Activated CD8-positive, alpha-beta memory T cell treated with anti-CD3 and anti-CD28 coated beads for 48 hours (primary cell): ENCODE measurements at regions not wholly inside any gene's neighbourhood (a gene's known extent, or its start where the extent isn't known, plus 50 kb on each side); places are given as distances from the start of the nearest gene placed in this dataset.

Experiments
- DNase-seq, 3 experiments: peaks; one replicate each; pipeline ENCODE4 v3.0.0-alpha.2; 2020; ENCODE audit warnings: low read depth in 2 of 3, low spot score in 2 of 3

DNA sequence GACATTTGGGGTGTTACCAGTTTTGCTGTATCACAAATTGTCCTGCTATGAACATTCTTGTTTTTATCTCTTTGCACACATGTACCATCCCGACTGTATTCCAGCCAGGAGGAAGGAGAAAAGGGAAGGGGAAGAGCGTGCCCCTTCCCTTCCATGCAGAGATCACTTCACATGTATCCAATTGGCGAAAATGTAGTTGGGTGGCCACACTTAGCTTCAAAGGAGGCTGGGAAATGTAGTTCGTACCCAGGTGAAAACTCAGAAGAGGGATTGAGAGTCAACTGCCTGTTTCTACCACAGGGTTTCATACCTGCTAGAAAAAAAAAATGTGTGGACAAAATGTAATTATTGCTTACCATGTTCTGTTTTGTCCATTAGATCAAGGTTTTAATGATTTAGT lies 189.1 kb upstream of the PELI2 start:
- no peak for DNase-seq

DNA sequence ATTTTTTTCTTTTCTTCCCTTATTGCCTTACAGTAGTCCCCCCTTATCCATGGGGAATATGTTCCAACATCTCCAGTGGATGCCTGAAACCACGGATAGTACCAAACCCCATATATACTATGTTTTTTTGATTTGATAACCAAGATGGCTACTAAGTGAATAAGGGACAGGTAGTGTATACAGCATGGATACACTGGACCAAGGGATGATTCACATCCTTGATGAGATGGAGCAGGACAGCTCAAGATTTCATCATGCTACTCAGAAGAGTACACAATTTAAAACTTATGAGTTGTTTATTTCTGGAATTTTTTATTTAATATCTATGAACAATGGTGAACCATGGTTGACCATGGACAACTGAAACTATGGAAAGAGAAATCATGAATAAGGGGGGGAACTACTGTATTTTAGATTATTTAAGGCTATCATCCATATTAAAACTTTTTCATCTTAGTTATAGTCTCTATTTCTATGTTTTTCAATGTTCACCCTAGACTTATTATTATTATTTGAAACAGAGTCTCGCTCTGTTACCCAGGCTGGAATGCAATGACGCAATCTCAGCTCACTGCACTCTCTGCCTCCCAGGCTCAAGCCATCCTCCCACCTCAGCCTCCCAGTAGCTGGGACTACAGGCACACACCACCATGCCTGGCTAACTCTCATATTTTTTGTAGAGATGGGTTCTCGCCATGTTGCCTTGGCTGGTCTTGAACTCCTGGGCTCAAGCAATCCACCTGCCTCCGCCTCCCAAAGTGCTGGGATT lies 188.0 kb upstream of the PELI2 start:
- DNase-seq, result no peak

DNA sequence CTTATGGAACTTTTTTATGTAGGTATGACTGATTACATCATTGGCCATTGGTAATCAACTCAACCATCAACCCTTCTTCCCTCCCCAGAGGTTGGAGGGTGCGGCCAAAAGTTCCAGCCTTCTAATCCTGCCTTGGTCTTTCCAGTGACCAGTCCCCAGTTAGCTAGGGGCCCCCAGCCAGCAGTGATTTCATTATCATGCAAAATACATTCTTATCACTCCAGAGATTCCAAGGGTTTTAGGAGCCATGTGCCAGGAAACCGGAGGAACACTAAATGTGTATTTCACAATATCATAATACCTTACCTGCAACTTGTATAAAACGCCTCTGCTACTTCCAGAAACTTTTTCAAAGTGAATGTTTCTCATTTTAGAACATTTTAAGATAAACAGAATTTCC lies 181.5 kb upstream of the PELI2 start:
- no peak for DNase-seq

- DNase-seq, result no peak
Observed at GRCh38 chr14:55938249-55938791, 179.9 kb upstream of the PELI2 start.

GRCh38 chr14:55942076-55942654 lies 176.0 kb upstream of the PELI2 start:
- DNase-seq, result no peak

- no peak for DNase-seq
Observed at GRCh38 chr14:55942826-55943225, 175.4 kb upstream of the PELI2 start.

GRCh38 chr14:55944757-55945156 lies 173.5 kb upstream of the PELI2 start:
- no peak for DNase-seq

- DNase-seq, result no peak
Observed at GRCh38 chr14:55946231-55946630, 172.0 kb upstream of the PELI2 start.

DNA sequence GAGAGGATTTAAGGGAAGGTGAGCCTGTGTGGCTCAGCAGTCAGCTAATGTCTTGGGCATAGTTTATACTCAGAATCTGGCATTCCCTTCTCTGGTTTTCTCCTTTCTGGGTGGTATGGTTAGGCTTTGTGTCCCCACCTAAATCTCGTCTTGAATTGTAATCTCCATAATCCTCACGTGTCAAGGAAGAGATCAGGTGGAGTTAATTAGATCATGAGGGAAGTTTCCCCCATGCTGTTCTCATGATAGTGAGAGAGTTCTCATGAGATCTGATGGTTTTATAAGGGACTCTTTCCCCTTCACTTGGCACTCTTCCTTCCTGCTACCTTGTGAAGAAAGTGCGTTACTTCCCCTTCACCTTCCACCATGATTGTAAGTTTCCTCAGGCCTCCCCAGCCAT lies 169.8 kb upstream of the PELI2 start:
- DNase-seq, result no peak

DNA sequence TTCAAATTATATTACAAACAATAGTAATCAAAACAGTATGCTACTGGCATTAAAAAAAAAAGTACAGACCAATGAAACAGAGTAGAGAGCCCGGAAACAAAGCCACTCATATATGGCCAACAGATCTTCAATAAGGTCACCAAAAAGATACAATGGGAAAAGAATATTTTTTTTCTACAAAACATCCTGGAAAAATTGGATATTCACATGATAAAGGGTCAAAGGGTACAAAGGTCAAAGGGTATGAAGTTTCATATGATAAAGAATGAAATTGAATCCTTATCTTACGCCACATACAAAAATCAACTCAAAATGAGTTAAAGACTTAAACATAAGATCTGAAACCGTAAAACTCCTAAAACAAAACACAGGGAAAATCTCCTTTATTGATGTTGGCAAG lies 168.5 kb upstream of the PELI2 start:
- DNase-seq, result no peak

DNA sequence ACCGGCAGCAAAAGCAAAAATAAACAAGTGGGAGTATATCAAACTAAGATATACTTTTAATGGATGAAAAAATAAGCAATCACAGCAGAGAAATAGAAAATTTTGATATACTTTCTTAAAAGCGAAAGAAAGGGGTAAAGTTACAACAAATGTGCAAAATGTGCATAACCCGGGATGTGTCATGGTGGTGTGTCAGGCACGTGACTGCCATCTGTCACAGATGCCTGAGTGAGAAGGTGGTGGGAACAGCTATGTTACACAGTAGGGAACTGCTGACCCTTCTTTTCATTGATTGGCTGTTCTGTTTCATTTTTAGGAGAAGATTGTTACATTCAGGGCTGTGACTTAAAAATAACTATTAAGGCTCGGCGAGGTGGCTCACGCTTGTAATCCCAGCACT lies 168.1 kb upstream of the PELI2 start:
- DNase-seq, result no peak

DNA sequence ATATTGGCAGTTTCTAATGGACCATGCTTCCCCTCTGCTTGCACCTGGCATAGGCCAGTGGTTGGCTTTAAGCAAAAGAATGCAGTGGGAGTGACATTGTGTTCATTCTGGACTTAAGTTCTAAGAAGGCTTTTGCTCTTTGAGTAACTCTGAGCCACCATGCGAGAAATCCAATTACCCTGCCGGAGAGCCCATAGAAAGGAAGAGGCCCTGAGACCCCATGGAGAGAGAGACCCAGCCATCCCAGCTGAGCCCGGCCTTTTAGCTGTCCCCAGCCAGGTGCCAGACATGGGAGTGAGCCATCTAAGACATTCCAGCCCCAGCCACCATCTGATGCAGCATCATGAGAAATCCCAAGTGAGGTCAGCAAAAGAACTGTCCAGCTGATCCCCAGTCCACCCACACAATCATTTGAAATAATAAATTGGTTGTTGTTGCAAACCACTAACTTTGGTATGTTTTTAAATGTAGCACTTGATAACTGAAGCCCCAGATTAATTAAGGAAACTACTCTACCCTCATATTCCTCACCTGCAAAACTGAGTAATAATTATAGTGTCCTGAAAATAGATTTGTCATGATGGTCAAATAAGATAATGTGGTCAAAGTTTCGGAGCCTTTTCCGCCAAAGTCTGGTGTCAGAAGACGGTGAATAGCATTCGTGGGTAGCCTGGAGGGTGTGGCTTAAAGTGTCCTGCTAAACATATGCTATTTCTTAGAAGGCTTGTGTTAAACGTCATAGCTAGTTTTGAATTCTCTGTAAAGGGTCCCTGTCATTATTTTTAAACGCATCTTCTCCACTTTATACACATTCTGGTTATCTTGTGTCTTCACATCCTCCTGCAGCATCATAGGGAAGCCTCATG lies 166.6 kb upstream of the PELI2 start:
- DNase-seq, result no peak

GRCh38 chr14:55954108-55954507 lies 164.1 kb upstream of the PELI2 start:
- no peak for DNase-seq

GRCh38 chr14:55955175-55955574 lies 163.0 kb upstream of the PELI2 start:
- DNase-seq, result no peak

GRCh38 chr14:55957950-55958349 lies 160.3 kb upstream of the PELI2 start:
- DNase-seq, result no peak

- no peak for DNase-seq
Observed at GRCh38 chr14:55963295-55963694, 154.9 kb upstream of the PELI2 start.

DNA sequence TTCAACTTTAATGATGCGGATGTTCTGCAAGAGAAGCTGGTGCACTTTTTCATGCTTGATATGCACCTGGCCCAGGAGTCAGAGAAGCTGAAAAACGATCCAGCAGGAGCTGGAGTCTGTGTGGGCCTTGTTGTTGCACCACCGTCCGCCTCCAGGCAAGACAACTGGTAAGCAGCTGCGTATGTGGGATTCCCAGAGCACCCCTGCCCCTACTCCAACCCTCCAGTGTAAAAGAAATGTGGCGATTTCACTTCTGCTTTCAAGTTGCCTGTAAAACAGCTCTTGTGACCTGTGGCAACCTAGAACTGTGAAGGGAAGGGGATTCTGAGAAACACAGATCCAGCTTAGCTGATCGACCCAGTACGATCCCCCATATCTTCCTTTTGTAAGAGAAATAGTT lies 154.1 kb upstream of the PELI2 start:
- DNase-seq, result no peak

- DNase-seq, result no peak
Observed at GRCh38 chr14:55964821-55965220, 153.4 kb upstream of the PELI2 start.

DNA sequence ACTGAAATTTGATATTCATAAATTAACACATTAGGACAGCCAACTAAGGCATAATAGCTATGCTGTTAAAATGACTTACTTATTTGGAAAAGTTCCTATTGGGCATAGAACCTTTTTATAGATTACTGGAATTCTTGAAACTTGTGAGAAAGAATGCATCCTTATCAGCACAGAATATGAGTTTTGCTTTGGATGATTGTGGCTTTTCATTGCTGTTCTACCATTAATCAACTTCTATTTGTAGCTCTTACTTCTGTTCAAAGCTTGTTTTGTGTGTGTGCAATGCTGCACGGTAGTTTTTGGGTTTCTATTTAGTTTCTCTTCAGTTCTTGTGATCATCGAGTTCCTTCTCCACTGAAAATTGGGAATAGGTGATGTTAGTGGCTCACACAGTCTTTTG lies 152.4 kb upstream of the PELI2 start:
- no peak for DNase-seq

DNA sequence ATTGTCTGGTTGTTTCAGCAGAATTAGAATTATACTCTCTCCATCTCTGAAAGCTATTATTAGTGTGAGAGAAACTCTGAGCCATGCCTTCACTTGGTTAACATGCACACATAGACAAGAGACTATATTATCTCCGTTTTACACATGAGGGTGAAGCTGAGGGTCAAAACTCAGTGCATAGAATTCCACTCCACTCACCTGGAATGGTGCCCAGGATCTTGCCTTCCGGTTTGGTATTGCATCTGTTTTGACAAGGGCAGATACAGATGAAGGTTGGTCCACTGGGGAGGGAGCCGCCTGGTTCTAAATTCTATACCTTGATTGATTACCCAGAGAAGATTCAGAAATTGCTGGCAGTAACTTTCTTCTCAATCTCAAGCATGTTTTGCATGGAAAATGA lies 149.5 kb upstream of the PELI2 start:
- DNase-seq, result no peak

DNA sequence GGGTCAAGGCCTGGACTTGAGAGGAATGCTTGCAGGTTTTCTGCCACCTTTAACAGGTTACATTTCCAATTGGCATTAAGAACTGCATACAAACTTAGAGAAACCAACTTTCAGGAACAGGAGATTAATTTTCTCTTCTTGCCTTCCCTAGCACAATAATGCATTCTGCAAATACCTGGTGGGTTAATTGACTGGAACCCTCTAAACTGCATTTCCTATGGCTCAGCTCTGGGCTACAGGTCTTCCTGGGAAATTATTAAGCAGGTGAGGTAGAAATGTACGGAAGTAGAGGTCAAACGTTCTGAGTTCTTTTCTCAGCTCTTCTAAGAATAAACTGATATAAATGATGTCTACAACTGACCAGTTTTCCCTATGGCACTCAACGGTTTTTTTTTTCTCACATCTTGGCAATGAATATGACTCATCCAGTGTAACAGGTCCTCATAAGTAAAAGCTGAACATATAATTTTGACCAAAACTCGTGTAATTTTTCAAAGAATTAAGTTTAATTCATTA lies 144.9 kb upstream of the PELI2 start:
- no peak for DNase-seq
